HAP-1 (cell line): ENCODE measurements at regions not wholly inside any gene's neighbourhood (a gene's known extent, or its start where the extent isn't known, plus 50 kb on each side); places are given as distances from the start of the nearest gene placed in this dataset.
A peak's percentile ranks its signal among the peaks of the same experiment; 100 is the strongest.

Experiments used
- DNase-seq, 2 experiments: peaks; one replicate each; pipeline ENCODE4 v3.0.0-alpha.2; 2016 to 2020; ENCODE audit warnings: low spot score in 2 of 2
- H3K27me3 ChIP-seq: fragments of 250-450 bp; sonication (Bioruptor Pico); 2 replicates; pipeline ENCODE4 v1.5.1; 2020; ENCODE audit warnings: low read depth, mild to moderate bottlenecking, moderate library complexity
- H3K36me3 ChIP-seq: fragments of 250-450 bp; sonication (Bioruptor Pico); replicated peaks from 2 replicates; pipeline ENCODE4 v1.5.1; 2020; ENCODE audit warnings: mild to moderate bottlenecking
- H3K4me1 ChIP-seq: fragments of 250-450 bp; sonication (Bioruptor Pico); 2 replicates; pipeline ENCODE4 v1.5.1; 2020; ENCODE audit warnings: mild to moderate bottlenecking
- H3K4me3 ChIP-seq: fragments of 250-450 bp; sonication (Bioruptor Pico); 2 replicates; pipeline ENCODE4 v1.5.1; 2020; ENCODE audit warnings: mild to moderate bottlenecking, moderate library complexity
- H3K9me3 ChIP-seq: fragments of 250-450 bp; sonication (Bioruptor Pico); 2 replicates; pipeline ENCODE4 v1.5.1; 2020; ENCODE audit warnings: mild to moderate bottlenecking, moderate library complexity
- in situ Hi-C: fragments of 300-500 bp; cut with MboI; formaldehyde crosslinking; loops from 3 replicates; pipeline ENCODE4 v1.14.3; 2020; ENCODE audit warnings: low sequenced_read_pairs, inconsistent platforms, mixed read lengths

DNA sequence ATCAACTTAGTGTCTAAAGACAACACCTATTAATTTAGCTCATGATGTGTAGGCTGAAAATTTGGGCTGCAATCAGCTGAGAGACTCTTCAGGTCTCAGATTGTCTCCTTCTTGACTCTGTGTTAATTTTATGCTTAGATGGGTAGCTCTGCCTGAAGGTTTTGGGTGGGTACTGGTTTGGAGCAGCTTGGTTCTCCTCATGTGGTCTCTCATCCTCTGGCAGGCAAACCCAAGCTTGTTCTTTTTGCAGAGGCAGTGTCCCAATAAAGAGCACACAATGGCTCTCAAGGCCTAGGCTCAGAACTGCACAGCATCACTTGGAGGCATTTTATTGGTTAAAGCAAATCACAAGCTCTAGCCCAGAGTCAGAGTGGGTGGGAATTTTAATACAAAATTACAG, 280.6 kb downstream of the BTBD3 start:
- in situ Hi-C loops = no loop called here
- no peaks in the 10 kb centered on the region for H3K9me3 ChIP-seq
- no peak overlapping the region for H3K4me3 ChIP-seq

DNA sequence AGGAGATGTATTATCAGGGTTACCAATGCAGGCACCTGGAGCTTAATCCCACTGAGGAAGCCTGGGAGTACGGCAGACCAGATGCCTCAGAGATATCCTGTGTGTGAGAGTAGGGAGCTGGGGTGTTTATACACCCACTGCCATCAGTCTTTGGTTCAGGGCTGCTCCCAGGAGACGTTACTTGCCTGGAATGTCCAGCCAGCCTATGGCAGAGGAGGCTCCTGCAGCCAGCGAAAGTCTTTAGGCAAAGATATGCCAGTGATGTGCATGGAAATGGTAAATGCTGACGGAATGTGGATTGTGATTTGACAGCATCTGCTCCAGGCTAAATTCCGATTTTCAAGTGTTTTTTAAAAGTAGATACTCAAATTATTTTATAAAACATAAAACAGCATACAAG, 282.0 kb downstream of the BTBD3 start:
- Histone ChIP-seq H3K9me3 (no peaks in the 10 kb centered on the region), H3K4me3 (no peak overlapping the region), H3K4me1 (no peaks in the 10 kb centered on the region), H3K27me3 (no peaks in the 10 kb centered on the region), H3K36me3 (no peaks in the 10 kb centered on the region)
- in situ Hi-C loops = loop anchor here (25.0 kb wide), 1 partner anchor 512 kb away; no protein-coding TSS in a partner anchor
- no peak for DNase-seq

More for the DNA sequence above, 280.6 kb downstream of the BTBD3 start:
- Histone ChIP-seq H3K36me3 (no peaks in the 10 kb centered on the region), H3K27me3 (no peaks in the 10 kb centered on the region), H3K4me1 (no peaks in the 10 kb centered on the region)
- no peak for DNase-seq

- no peak for DNase-seq
- no peaks in the 10 kb centered on the region for H3K9me3 ChIP-seq
- H3K4me3 ChIP-seq = no peak overlapping the region
- in situ Hi-C loops = loop anchor here (25.0 kb wide), 1 partner anchor 514 kb away; no protein-coding TSS in a partner anchor
- no peaks in the 10 kb centered on the region for H3K36me3 ChIP-seq
- H3K4me1 ChIP-seq = no peaks in the 10 kb centered on the region
- H3K27me3 ChIP-seq = no peaks in the 10 kb centered on the region
Measured at GRCh38 chr20:12201289-12201991, 283.7 kb downstream of the BTBD3 start.

DNA sequence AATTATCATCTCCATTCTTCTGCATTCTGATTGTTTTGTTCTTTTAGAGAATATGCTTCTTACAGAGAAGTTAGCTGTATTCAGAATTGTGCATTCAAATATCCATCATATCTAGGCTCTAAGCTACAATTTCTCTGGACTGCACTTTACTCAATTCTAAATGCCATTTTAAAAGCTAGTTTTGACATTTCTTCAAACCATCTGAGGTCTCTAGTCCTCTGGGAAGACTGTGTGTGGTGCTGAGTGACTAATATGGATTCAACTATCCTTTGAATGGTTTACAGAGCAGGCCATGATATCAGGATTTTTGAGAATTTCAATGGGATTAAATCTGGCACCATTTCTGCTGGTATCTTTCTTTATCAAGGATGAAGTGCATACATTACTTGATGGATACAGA, 285.7 kb downstream of the BTBD3 start:
- H3K27me3 ChIP-seq = no peaks in the 10 kb centered on the region
- H3K36me3 ChIP-seq = no peaks in the 10 kb centered on the region
- in situ Hi-C loops = loop anchor here (25.0 kb wide), 1 partner anchor 516 kb away; no protein-coding TSS in a partner anchor
- DNase-seq = no peak
- H3K4me1 ChIP-seq = no peaks in the 10 kb centered on the region
- H3K4me3 ChIP-seq = no peak overlapping the region
- H3K9me3 ChIP-seq = no peaks in the 10 kb centered on the region

DNA sequence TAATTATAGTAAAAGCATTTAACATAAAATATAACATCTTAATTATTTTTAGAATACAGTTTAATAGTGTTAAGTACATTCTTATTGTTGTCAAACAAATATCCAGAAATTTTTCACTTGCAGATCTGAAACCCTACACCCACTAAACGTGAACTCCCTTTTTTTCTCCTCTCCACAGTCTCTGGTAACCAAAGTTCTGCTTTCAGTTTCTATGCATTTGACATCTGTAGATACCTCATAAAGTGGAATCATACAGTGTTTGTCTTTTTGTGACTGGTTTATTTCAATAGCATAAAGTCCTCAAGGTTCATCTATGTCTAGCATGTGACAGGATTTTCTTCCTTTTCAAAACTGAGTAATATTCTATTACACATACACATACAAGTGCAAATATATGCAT, 286.3 kb downstream of the BTBD3 start:
- Histone ChIP-seq H3K4me1 (no peaks in the 10 kb centered on the region), H3K4me3 (no peak overlapping the region), H3K27me3 (no peaks in the 10 kb centered on the region), H3K9me3 (no peaks in the 10 kb centered on the region), H3K36me3 (no peaks in the 10 kb centered on the region)
- in situ Hi-C loops = loop anchor here (25.0 kb wide), 1 partner anchor 517 kb away; no protein-coding TSS in a partner anchor
- no peak for DNase-seq

DNA sequence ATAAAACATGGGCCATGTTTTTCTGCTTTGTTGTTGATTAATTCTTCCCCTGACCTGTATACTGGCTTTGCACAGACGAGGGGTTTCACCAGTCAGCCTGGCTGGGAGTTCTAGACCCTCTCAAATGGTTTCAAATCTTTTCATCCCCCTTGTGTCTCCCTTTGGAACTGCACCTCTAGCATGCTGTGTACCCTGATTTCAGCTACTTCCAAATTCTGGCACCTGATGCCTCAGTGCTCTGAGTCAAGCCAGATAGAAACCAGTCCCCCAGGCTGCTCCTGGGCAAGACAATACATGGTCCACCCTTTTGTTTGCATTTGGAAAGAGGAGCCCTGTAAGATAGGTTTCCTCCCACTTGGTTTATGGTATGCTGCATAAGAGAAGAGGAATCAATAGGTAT, 290.2 kb downstream of the BTBD3 start:
- Histone ChIP-seq H3K27me3 (no peaks in the 10 kb centered on the region), H3K4me3 (no peak overlapping the region), H3K9me3 (no peaks in the 10 kb centered on the region), H3K36me3 (no peaks in the 10 kb centered on the region), H3K4me1 (no peaks in the 10 kb centered on the region)
- in situ Hi-C loops = loop anchor here (25.0 kb wide), 1 partner anchor 521 kb away; no protein-coding TSS in a partner anchor
- DNase-seq = peak; percentile 26 to 69

- Histone ChIP-seq H3K4me1 (no peaks in the 10 kb centered on the region), H3K4me3 (no peak overlapping the region), H3K9me3 (no peaks in the 10 kb centered on the region), H3K36me3 (no peaks in the 10 kb centered on the region), H3K27me3 (no peaks in the 10 kb centered on the region)
- DNase-seq = no peak
- in situ Hi-C loops = loop anchor here (25.0 kb wide), 1 partner anchor 523 kb away; no protein-coding TSS in a partner anchor
Measured at GRCh38 chr20:12210591-12210990, 292.9 kb downstream of the BTBD3 start.

DNA sequence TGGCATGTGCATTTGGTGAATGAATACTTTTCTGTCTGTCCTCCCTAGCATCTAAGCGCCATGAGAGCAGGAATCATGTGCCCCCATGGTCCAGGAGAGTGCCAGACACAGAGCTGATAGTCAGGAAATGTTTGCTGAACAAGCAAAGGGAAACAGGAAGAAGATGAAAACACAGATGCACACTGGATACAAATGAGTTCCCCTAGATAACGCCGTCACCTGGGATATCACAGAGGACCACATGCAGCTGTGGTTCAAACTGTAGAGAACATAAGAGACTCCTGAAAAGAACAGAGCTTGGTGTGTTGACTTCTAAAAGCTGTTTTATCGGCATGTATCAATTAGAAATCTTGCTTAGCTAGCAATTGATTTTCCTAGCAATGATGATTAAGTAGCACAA, 293.7 kb downstream of the BTBD3 start:
- H3K9me3 ChIP-seq = no peaks in the 10 kb centered on the region
- H3K27me3 ChIP-seq = no peaks in the 10 kb centered on the region
- no peak overlapping the region for H3K4me3 ChIP-seq
- no peaks in the 10 kb centered on the region for H3K4me1 ChIP-seq
- no peaks in the 10 kb centered on the region for H3K36me3 ChIP-seq
- no peak for DNase-seq
- in situ Hi-C loops = loop anchor here (25.0 kb wide), 1 partner anchor 524 kb away; no protein-coding TSS in a partner anchor

DNA sequence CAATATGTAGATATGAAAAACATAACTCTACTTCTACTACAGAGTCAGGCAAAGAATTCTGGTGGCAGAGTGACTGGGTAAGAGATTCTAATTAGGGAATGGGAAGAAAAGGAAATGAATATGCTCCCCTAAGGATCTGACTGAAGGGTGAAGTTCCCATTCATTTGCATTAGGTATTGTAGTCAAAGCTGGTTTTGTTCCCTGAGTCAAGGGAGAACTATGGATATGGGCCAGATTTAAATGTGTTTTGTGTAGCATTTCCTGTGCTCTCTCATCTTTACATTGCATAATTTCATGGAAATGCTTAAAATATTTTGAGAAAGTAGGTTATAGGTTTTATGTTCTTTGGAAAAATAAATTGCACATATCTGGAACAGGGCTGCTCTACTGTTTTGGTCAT, 299.7 kb downstream of the BTBD3 start:
- Histone ChIP-seq H3K36me3 (no peaks in the 10 kb centered on the region), H3K27me3 (no peaks in the 10 kb centered on the region; the same call in 1 of the 2 replicates), H3K9me3 (no peaks in the 10 kb centered on the region), H3K4me1 (no peaks in the 10 kb centered on the region), H3K4me3 (no peak overlapping the region)
- in situ Hi-C loops = loop anchor here (25.0 kb wide), 1 partner anchor 530 kb away; no protein-coding TSS in a partner anchor
- no peak for DNase-seq

GRCh38 chr20:12219798-12220197, 302.1 kb downstream of the BTBD3 start:
- Histone ChIP-seq H3K36me3 (no peaks in the 10 kb centered on the region), H3K4me1 (no peaks in the 10 kb centered on the region), H3K27me3 (no peaks in the 10 kb centered on the region; the same call in 1 of the 2 replicates)

DNA sequence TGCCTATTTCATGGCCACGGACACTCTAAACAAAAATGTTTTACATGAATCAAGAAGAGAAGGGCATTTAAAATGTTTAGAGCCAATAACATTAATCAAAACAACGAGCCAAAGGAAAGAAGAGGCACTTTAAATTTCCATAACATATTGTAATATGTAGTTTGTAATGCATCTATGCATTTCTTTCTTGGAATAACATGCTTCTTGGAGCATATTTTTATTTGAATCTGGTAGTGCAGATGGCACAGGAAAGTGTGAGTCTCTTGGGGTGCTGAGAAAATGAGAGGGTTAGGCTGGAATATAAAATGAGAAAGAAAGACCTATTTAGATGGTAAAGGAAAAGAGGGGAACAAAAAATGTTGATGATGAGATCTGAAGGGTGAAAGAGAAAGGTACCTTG, 305.4 kb downstream of the BTBD3 start:
- no peak overlapping the region for H3K4me3 ChIP-seq
- H3K9me3 ChIP-seq = no peaks in the 10 kb centered on the region
- in situ Hi-C loops = loop anchor here (25.0 kb wide), 1 partner anchor 536 kb away; no protein-coding TSS in a partner anchor
- no peaks in the 10 kb centered on the region for H3K36me3 ChIP-seq
- H3K27me3 ChIP-seq = no peaks in the 10 kb centered on the region; the same call in 1 of the 2 replicates
- H3K4me1 ChIP-seq = no peaks in the 10 kb centered on the region
- no peak for DNase-seq

More at GRCh38 chr20:12219798-12220197, 302.1 kb downstream of the BTBD3 start:
- Histone ChIP-seq H3K4me3 (no peak overlapping the region), H3K9me3 (no peaks in the 10 kb centered on the region)
- in situ Hi-C loops = loop anchor here (25.0 kb wide), 1 partner anchor 532 kb away; no protein-coding TSS in a partner anchor
- DNase-seq = no peak

- Histone ChIP-seq H3K4me3 (no peak overlapping the region), H3K4me1 (no peaks in the 10 kb centered on the region), H3K27me3 (no peaks in the 10 kb centered on the region), H3K36me3 (no peaks in the 10 kb centered on the region), H3K9me3 (no peaks in the 10 kb centered on the region)
- in situ Hi-C loops = no loop called here
- DNase-seq = no peak
Measured at GRCh38 chr20:12225898-12226297, 308.2 kb downstream of the BTBD3 start.

GRCh38 chr20:12229891-12230290, 312.2 kb downstream of the BTBD3 start:
- H3K9me3 ChIP-seq = no peaks in the 10 kb centered on the region
- no peaks in the 10 kb centered on the region for H3K27me3 ChIP-seq
- in situ Hi-C loops = no loop called here
- H3K36me3 ChIP-seq = no peaks in the 10 kb centered on the region
- H3K4me1 ChIP-seq = no peaks in the 10 kb centered on the region
- no peak overlapping the region for H3K4me3 ChIP-seq
- DNase-seq = no peak

DNA sequence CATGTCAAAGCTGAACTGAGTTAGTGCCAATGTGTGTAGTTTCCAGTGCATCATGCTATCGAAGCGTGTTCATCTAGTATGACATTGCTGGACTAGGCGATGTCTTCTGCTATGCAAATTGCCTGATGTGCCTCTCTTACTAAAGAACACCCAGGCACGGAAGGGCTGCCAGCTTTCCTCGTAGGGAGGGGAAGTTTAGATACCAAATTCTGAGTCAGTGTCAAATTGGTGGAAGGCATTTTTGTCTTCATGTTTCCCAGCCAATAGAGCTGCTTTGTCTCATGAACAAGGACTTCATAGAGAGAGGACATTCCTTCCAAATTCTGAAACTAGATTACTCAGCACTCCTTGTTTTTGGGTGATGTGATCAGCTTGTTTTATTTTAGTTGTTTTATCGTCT, 320.1 kb downstream of the BTBD3 start:
- no peak for DNase-seq
- no peaks in the 10 kb centered on the region for H3K36me3 ChIP-seq
- no peaks in the 10 kb centered on the region for H3K27me3 ChIP-seq
- no peaks in the 10 kb centered on the region for H3K9me3 ChIP-seq
- in situ Hi-C loops = no loop called here
- H3K4me1 ChIP-seq = no peaks in the 10 kb centered on the region
- no peak overlapping the region for H3K4me3 ChIP-seq
